ENCODE measurements at regions not wholly inside any gene's neighbourhood (a gene's known extent, or its start where the extent isn't known, plus 50 kb on each side); places are given as distances from the start of the nearest gene placed in this dataset.
"Not testable (repeated sequence)": the region's sequence is repeated elsewhere in the genome, so short reads cannot be mapped to it uniquely, and the experiment has no call there.

GRCh38 chr14:86775896-86776295 is 1217.1 kb downstream of the GALC start:
- not testable (repeated sequence) for H3K27ac Mint-ChIP-seq; H3K36me3 Mint-ChIP-seq (ENCODE audit: low read depth); H3K4me3 Mint-ChIP-seq; H3K27me3 Mint-ChIP-seq; H3K4me1 Mint-ChIP-seq (ENCODE audit: low read depth)
- peaks cover 17% of the 10 kb centered on the region for H3K9me3 Mint-ChIP-seq

DNA sequence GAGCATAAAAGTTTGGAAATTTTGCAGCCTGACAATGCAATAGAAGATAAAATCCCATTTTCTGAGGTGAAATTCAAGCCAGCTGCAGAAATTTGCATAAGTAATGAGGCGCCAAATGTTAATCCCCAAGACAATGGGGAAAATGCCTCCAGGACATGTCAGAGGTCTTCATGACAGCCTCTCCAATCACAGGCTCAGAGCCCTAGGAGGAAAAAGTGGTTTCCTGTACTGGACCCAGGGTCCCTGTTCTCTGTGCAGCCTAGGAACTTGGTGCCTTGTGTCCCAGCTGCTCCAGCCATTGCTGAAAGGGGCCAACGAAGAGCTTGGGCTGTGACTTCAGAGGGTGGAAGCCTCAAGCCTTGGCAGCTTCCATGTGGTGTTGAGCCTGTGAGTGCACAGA is 1218.1 kb downstream of the GALC start:
- Mint-ChIP-seq H3K36me3 (ENCODE audit: low read depth) (no peaks in the 10 kb centered on the region), H3K27ac (no peak overlapping the region), H3K4me1 (ENCODE audit: low read depth) (no peaks in the 10 kb centered on the region)

GRCh38 chr14:86772075-86772474 is 1220.9 kb downstream of the GALC start:
- H3K9me3 Mint-ChIP-seq: peaks cover 10% of the 10 kb centered on the region
- H3K36me3 Mint-ChIP-seq (ENCODE audit: low read depth): no peaks in the 10 kb centered on the region
- H3K4me1 Mint-ChIP-seq (ENCODE audit: low read depth): no peaks in the 10 kb centered on the region
- H3K27ac Mint-ChIP-seq: no peak overlapping the region
- no peaks in the 10 kb centered on the region for H3K27me3 Mint-ChIP-seq
- H3K4me3 Mint-ChIP-seq: no peak overlapping the region

More for the DNA sequence above, 1218.1 kb downstream of the GALC start:
- Mint-ChIP-seq H3K9me3 (peaks cover 13% of the 10 kb centered on the region), H3K4me3 (no peak overlapping the region), H3K27me3 (no peaks in the 10 kb centered on the region)

GRCh38 chr14:86770186-86770585 is 1222.8 kb downstream of the GALC start:
- no peaks in the 10 kb centered on the region for H3K36me3 Mint-ChIP-seq (ENCODE audit: low read depth)
- no peaks in the 10 kb centered on the region for H3K27me3 Mint-ChIP-seq
- no peak overlapping the region for H3K27ac Mint-ChIP-seq
- H3K4me1 Mint-ChIP-seq (ENCODE audit: low read depth): no peaks in the 10 kb centered on the region
- peaks cover 13% of the 10 kb centered on the region for H3K9me3 Mint-ChIP-seq
- no peak overlapping the region for H3K4me3 Mint-ChIP-seq

- peaks cover 3% of the 10 kb centered on the region for H3K9me3 Mint-ChIP-seq
- H3K27me3 Mint-ChIP-seq: no peaks in the 10 kb centered on the region
- H3K36me3 Mint-ChIP-seq (ENCODE audit: low read depth): no peaks in the 10 kb centered on the region
- no peaks in the 10 kb centered on the region for H3K4me1 Mint-ChIP-seq (ENCODE audit: low read depth)
- H3K27ac Mint-ChIP-seq: no peak overlapping the region
- no peak overlapping the region for H3K4me3 Mint-ChIP-seq
Observed at GRCh38 chr14:86766469-86766868, 1226.5 kb downstream of the GALC start.

DNA sequence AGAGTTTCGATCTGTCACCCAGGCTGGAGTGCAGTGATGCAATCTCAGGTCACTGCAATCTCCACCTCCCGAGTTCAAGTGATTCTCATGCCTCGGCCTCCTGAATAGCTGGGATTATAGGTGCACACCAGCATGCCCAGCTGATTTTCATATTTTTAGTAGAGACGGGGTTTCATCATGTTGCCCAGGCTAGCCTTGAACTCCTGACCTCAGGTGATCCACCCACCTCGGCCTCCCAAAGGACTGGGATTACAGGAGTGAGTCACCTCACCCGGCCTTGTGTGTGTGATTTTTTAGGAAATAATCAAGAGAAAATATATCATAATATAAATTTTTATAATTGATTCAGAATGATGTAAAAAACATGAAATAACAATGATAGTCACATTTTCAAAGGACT is 1231.4 kb downstream of the GALC start:
- H3K9me3 Mint-ChIP-seq: peaks cover 3% of the 10 kb centered on the region
- H3K4me3 Mint-ChIP-seq: no peak overlapping the region
- H3K4me1 Mint-ChIP-seq (ENCODE audit: low read depth): no peaks in the 10 kb centered on the region
- no peaks in the 10 kb centered on the region for H3K27me3 Mint-ChIP-seq
- no peak overlapping the region for H3K27ac Mint-ChIP-seq
- no peaks in the 10 kb centered on the region for H3K36me3 Mint-ChIP-seq (ENCODE audit: low read depth)

DNA sequence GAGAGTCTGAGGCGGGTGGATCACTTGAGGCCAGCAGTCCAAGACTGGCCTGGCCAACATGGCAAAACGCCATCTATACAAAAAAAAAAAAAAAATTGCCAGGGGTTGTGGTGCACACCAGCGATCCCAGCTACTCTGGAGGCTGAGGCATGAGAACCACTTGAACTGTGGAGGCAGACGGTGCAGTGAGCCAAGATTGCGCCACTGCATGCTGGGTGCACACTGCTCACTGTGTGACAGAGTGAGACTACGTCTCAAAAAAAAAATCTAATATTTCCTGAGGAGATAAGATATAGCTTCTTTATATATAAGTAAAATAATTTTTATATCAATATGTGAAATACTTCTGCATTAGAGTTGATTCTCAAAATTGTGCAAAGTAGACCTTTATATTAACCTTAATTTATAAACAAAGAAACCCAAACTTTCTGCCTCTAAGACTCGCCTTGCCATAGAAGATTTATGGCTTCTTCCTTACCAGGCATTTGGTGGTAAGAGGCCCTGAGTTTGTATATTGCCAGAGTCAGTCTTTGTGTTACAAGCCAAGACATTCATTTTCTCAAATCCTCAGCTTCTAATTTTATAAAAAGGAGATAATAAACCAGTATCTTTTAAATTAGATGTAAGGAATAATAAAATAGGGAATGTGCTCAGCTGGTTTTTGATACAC is 1226.7 kb downstream of the FLRT2 start:
- no peaks in the 10 kb centered on the region for H3K27me3 Mint-ChIP-seq
- no peak overlapping the region for H3K4me3 Mint-ChIP-seq
- peaks cover 19% of the 10 kb centered on the region for H3K9me3 Mint-ChIP-seq
- no peaks in the 10 kb centered on the region for H3K36me3 Mint-ChIP-seq (ENCODE audit: low read depth)
- H3K4me1 Mint-ChIP-seq (ENCODE audit: low read depth): no peaks in the 10 kb centered on the region
- H3K27ac Mint-ChIP-seq: no peak overlapping the region

GRCh38 chr14:86750488-86750887 is 1220.5 kb downstream of the FLRT2 start:
- not testable (repeated sequence) for H3K4me1 Mint-ChIP-seq (ENCODE audit: low read depth); H3K4me3 Mint-ChIP-seq; H3K27me3 Mint-ChIP-seq; H3K27ac Mint-ChIP-seq; H3K36me3 Mint-ChIP-seq (ENCODE audit: low read depth)
- peaks cover 39% of the 10 kb centered on the region for H3K9me3 Mint-ChIP-seq

- no peaks in the 10 kb centered on the region for H3K4me1 Mint-ChIP-seq (ENCODE audit: low read depth)
- H3K27me3 Mint-ChIP-seq: no peaks in the 10 kb centered on the region
- H3K27ac Mint-ChIP-seq: no peak overlapping the region
- no peaks in the 10 kb centered on the region for H3K36me3 Mint-ChIP-seq (ENCODE audit: low read depth)
- H3K4me3 Mint-ChIP-seq: no peak overlapping the region
- peaks cover 4% of the 10 kb centered on the region for H3K9me3 Mint-ChIP-seq
Observed at GRCh38 chr14:86739761-86740160, 1209.8 kb downstream of the FLRT2 start.

DNA sequence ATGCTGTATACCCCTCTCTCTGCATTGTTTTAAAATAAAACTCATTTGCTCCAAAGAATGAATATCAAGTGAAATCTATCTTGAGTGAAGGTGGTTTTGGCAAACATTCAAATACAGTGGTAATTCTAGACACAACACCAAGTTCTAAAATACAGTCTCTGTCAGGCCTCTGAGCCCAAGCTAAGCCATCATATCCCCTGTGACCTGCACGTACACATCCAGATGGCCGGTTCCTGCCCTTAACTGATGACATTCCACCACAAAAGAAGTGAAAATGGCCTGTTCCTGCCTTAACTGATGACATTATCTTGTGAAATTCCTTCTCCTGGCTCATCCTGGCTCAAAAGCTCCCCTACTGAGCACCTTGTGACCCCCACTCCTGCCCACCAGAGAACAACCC is 1201.5 kb downstream of the FLRT2 start:
- not testable (repeated sequence) for H3K4me1 Mint-ChIP-seq (ENCODE audit: low read depth); H3K36me3 Mint-ChIP-seq (ENCODE audit: low read depth); H3K4me3 Mint-ChIP-seq; H3K27me3 Mint-ChIP-seq; H3K9me3 Mint-ChIP-seq; H3K27ac Mint-ChIP-seq

- no peaks in the 10 kb centered on the region for H3K27me3 Mint-ChIP-seq
- no peaks in the 10 kb centered on the region for H3K36me3 Mint-ChIP-seq (ENCODE audit: low read depth)
- peaks cover 7% of the 10 kb centered on the region for H3K9me3 Mint-ChIP-seq
- no peak overlapping the region for H3K4me3 Mint-ChIP-seq
- H3K4me1 Mint-ChIP-seq (ENCODE audit: low read depth): no peaks in the 10 kb centered on the region
- no peak overlapping the region for H3K27ac Mint-ChIP-seq
Observed at GRCh38 chr14:86723254-86723624, 1193.3 kb downstream of the FLRT2 start.

DNA sequence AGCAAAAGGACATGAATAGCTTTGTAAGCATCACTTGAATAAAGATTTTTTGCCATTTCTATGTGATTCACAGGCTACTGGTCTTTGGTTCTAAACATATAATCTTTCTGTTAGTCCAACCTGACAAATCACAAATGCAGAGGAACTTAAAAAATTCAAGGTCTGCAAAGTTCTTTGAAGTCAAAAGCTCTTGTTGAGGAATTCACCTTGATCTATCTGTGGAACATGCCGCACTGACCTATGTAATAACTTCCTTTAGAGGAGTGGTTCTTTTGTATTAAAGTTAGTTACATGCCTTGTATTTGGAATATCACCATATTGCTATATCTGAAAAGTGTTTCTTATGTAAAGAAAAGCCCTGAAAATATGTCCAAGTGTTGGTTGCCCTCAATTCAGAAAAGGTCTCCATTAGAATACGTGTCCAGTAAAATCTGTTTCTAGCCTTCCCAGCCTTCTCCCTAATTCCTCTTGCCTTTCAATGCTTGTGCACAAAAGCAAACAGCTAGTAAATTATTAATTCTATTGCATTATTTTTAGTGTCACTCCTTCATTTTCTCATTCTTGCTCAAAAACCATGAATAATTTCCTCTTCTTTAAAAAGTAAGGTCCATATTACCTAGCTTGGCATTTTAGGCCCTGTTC is 1192.8 kb downstream of the FLRT2 start:
- Mint-ChIP-seq H3K4me1 (ENCODE audit: low read depth) (no peaks in the 10 kb centered on the region), H3K9me3 (peaks cover 7% of the 10 kb centered on the region), H3K27me3 (no peaks in the 10 kb centered on the region), H3K36me3 (ENCODE audit: low read depth) (no peaks in the 10 kb centered on the region), H3K4me3 (no peak overlapping the region), H3K27ac (no peak overlapping the region)

- H3K4me3 Mint-ChIP-seq: no peak overlapping the region
- H3K9me3 Mint-ChIP-seq: peaks cover 6% of the 10 kb centered on the region
- no peaks in the 10 kb centered on the region for H3K27me3 Mint-ChIP-seq
- H3K4me1 Mint-ChIP-seq (ENCODE audit: low read depth): no peaks in the 10 kb centered on the region
- H3K36me3 Mint-ChIP-seq (ENCODE audit: low read depth): no peaks in the 10 kb centered on the region
- H3K27ac Mint-ChIP-seq: no peak overlapping the region
Observed at GRCh38 chr14:86714575-86714974, 1184.6 kb downstream of the FLRT2 start.

GRCh38 chr14:86714153-86714552 is 1184.2 kb downstream of the FLRT2 start:
- Mint-ChIP-seq H3K36me3 (ENCODE audit: low read depth) (no peaks in the 10 kb centered on the region), H3K4me3 (no peak overlapping the region), H3K9me3 (peaks cover 6% of the 10 kb centered on the region), H3K4me1 (ENCODE audit: low read depth) (no peaks in the 10 kb centered on the region), H3K27ac (no peak overlapping the region), H3K27me3 (no peaks in the 10 kb centered on the region)

- H3K36me3 Mint-ChIP-seq (ENCODE audit: low read depth): no peaks in the 10 kb centered on the region
- peaks cover 6% of the 10 kb centered on the region for H3K9me3 Mint-ChIP-seq
- H3K27me3 Mint-ChIP-seq: no peaks in the 10 kb centered on the region
- no peaks in the 10 kb centered on the region for H3K4me1 Mint-ChIP-seq (ENCODE audit: low read depth)
- H3K27ac Mint-ChIP-seq: no peak overlapping the region
- no peak overlapping the region for H3K4me3 Mint-ChIP-seq
Observed at GRCh38 chr14:86712727-86713126, 1182.8 kb downstream of the FLRT2 start.

GRCh38 chr14:86712176-86712575 is 1182.2 kb downstream of the FLRT2 start:
- Mint-ChIP-seq H3K4me1 (ENCODE audit: low read depth) (no peaks in the 10 kb centered on the region), H3K27me3 (no peaks in the 10 kb centered on the region), H3K9me3 (peaks cover 6% of the 10 kb centered on the region), H3K4me3 (no peak overlapping the region), H3K27ac (no peak overlapping the region), H3K36me3 (ENCODE audit: low read depth) (no peaks in the 10 kb centered on the region)

All from stimulated activated naive CD8-positive, alpha-beta T cell treated with anti-CD3 and anti-CD28 coated beads, Interleukin-15, Interleukin-2, amounts not matched to agents 100 ng/mL and 50 ng/mL, for 24 hours (primary cell).